Transverse colon (tissue), 4 donors: ENCODE measurements at regions not wholly inside any gene's neighbourhood (a gene's known extent, or its start where the extent isn't known, plus 50 kb on each side); places are given as distances from the start of the nearest gene placed in this dataset.
"Not testable (repeated sequence)": the region's sequence is repeated elsewhere in the genome, so short reads cannot be mapped to it uniquely, and the experiment has no call there.

Experiments used
- POLR2AphosphoS5 ChIP-seq, 3 donors: sonication (generic); formaldehyde crosslinking; IDR thresholded peaks; one replicate each; pipeline ENCODE4 v1.6.1; 2016; ENCODE audit warnings: antibody characterized with exemption in 3 of 3
- TF ChIP-seq, protein P1 (sequence below), 5 experiments: fragments of 200-600 bp in 3 of 5; fragments of 450-650 bp in 2 of 5; sonication (generic) in 3 of 5; IDR thresholded peaks; 1 replicate in 2 of 5; 2 replicates in 3 of 5; pipeline ENCODE4 v1.5.1; 2016 to 2017; ENCODE audit warnings: antibody characterized with exemption in 5 of 5, inconsistent platforms in 3 of 5, mild to moderate bottlenecking in 2 of 5, moderate library complexity in 1 of 5

DNA sequence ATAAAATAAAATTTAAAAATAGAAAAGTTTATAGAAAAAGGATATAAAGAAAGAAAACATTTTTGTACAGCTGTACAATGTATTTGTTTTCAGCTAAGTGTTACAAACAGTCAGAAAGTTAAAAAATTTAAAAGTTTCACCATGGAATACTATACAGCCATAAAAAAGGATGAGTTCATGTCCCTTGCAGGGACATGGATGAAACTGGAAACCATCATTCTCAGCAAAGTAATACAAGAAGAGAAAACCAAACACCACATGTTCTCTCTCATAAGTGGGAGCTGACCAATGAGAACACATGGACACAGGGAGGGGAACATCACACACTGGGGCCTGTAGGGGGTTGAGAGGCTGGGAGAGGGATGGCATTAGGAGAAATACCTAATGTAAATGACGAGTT, 229.9 kb upstream of the MCHR2 start:
- TF ChIP-seq, protein P1, sequence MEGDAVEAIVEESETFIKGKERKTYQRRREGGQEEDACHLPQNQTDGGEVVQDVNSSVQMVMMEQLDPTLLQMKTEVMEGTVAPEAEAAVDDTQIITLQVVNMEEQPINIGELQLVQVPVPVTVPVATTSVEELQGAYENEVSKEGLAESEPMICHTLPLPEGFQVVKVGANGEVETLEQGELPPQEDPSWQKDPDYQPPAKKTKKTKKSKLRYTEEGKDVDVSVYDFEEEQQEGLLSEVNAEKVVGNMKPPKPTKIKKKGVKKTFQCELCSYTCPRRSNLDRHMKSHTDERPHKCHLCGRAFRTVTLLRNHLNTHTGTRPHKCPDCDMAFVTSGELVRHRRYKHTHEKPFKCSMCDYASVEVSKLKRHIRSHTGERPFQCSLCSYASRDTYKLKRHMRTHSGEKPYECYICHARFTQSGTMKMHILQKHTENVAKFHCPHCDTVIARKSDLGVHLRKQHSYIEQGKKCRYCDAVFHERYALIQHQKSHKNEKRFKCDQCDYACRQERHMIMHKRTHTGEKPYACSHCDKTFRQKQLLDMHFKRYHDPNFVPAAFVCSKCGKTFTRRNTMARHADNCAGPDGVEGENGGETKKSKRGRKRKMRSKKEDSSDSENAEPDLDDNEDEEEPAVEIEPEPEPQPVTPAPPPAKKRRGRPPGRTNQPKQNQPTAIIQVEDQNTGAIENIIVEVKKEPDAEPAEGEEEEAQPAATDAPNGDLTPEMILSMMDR (IDR thresholded peaks at IDR 0.05), result not testable (repeated sequence)
- TF ChIP-seq POLR2AphosphoS5 (IDR thresholded peaks at IDR 0.05), result not testable (repeated sequence)
